ENCODE measurements at regions not wholly inside any gene's neighbourhood (a gene's known extent, or its start where the extent isn't known, plus 50 kb on each side); places are given as distances from the start of the nearest gene placed in this dataset.

DNA sequence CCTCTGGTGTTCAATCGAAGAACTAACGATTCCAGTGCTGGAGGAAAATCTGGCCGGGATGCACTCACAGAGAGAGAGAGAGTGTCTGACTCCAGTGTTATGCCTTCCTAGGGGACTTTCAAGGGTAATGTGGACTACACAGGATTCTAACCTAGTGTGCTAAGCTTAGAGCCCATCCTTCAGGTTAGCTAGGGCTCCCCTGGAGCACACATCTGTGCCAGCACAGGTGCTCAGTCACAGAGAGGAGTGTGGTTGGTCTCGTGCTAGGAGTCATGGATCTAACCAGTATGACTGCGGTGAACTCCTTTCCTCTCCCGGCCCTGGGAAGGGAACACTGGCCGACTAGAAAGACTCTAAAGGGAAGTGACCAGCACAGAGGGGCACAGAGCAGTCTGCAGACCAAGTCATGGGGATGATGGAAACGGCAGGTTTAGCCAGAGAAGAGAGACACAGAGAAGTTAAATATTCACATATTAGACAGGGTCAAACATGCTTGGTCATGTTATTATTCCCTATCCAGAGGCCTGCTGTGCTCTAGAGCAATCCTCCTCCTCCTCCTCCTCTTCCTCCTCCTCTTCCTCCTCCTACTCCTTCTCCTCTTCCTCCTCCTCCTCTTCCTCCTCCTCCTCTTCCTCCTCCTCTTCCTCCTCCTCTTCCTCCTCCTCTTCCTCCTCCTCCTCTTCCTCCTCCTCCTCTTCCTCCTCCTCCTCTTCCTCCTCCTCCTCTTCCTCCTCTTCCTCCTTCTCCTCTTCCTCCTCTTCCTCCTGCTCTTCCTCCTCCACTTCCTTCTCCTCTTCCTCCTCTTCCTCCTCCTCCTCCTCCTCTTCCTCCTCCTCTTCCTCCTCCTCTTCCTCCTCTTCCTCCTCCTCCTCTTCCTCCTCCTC, 280.3 kb downstream of the XXYLT1 start:
- TF ChIP-seq, protein P1, sequence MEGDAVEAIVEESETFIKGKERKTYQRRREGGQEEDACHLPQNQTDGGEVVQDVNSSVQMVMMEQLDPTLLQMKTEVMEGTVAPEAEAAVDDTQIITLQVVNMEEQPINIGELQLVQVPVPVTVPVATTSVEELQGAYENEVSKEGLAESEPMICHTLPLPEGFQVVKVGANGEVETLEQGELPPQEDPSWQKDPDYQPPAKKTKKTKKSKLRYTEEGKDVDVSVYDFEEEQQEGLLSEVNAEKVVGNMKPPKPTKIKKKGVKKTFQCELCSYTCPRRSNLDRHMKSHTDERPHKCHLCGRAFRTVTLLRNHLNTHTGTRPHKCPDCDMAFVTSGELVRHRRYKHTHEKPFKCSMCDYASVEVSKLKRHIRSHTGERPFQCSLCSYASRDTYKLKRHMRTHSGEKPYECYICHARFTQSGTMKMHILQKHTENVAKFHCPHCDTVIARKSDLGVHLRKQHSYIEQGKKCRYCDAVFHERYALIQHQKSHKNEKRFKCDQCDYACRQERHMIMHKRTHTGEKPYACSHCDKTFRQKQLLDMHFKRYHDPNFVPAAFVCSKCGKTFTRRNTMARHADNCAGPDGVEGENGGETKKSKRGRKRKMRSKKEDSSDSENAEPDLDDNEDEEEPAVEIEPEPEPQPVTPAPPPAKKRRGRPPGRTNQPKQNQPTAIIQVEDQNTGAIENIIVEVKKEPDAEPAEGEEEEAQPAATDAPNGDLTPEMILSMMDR (IDR thresholded peaks at IDR 0.05; ENCODE audit: extremely low read depth, low read depth, low read length), result no peak
- Histone ChIP-seq H3K4me1 (ENCODE audit: insufficient read depth, low read length) (no peaks in the 10 kb centered on the region), H4K20me1 (ENCODE audit: insufficient read depth, low read length) (no peaks in the 10 kb centered on the region), H2AFZ (ENCODE audit: low read length) (no peak overlapping the region), H3K9me3 (ENCODE audit: low read depth, low read length) (no peaks in the 10 kb centered on the region), H3K36me3 (ENCODE audit: insufficient read depth, low read length) (no peaks in the 10 kb centered on the region), H3K27ac (ENCODE audit: low read depth, low read length) (no peak overlapping the region), H3K4me2 (ENCODE audit: insufficient read depth, low read length) (no peak overlapping the region), H3K27me3 (ENCODE audit: insufficient read depth, low read length) (no peaks in the 10 kb centered on the region), H3K4me3 (ENCODE audit: insufficient read depth, low read length) (no peak overlapping the region), H3K79me2 (ENCODE audit: insufficient read depth, low read length) (no peaks in the 10 kb centered on the region)
- peak; percentile 62 for DNase-seq (ENCODE audit: insufficient read length, low spot score, missing footprints)

GRCh38 chr3:194991338-194991654, 279.7 kb downstream of the XXYLT1 start:
- no peak overlapping the region for H3K27ac ChIP-seq (ENCODE audit: low read depth, low read length)
- H3K36me3 ChIP-seq (ENCODE audit: insufficient read depth, low read length), result no peaks in the 10 kb centered on the region
- H3K4me2 ChIP-seq (ENCODE audit: insufficient read depth, low read length), result no peak overlapping the region
- H2AFZ ChIP-seq (ENCODE audit: low read length), result no peak overlapping the region
- no peaks in the 10 kb centered on the region for H3K27me3 ChIP-seq (ENCODE audit: insufficient read depth, low read length)
- no peaks in the 10 kb centered on the region for H3K79me2 ChIP-seq (ENCODE audit: insufficient read depth, low read length)
- no peaks in the 10 kb centered on the region for H4K20me1 ChIP-seq (ENCODE audit: insufficient read depth, low read length)
- no peaks in the 10 kb centered on the region for H3K9me3 ChIP-seq (ENCODE audit: low read depth, low read length)
- H3K4me3 ChIP-seq (ENCODE audit: insufficient read depth, low read length), result no peak overlapping the region
- no peak for DNase-seq (ENCODE audit: insufficient read length, low spot score, missing footprints)
- no peaks in the 10 kb centered on the region for H3K4me1 ChIP-seq (ENCODE audit: insufficient read depth, low read length)
- TF ChIP-seq, protein P1 (IDR thresholded peaks at IDR 0.05; ENCODE audit: extremely low read depth, low read depth, low read length), result no peak

DNA sequence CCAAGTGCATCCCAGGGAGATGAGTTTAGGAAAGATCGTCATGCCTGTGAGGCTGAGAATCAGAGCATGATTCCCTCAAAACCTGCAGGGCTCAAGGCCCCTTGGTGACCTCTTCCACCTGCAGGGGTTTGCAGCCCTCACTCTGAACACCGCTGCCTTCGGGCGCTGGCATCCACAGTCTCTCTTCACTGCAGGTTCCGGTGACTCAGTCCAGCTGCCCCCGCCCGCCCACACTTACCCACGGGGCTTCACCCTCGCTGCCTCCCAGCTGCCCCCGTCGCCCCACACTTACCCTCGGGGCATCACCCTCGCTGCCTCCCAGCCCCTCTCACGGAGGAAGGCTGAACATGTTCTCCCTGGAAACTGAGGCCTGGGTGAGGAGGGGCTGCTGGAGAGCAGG, 277.1 kb downstream of the XXYLT1 start:
- no peaks in the 10 kb centered on the region for H3K36me3 ChIP-seq (ENCODE audit: insufficient read depth, low read length)
- no peak overlapping the region for H3K4me3 ChIP-seq (ENCODE audit: insufficient read depth, low read length)
- TF ChIP-seq, protein P1 (IDR thresholded peaks at IDR 0.05; ENCODE audit: extremely low read depth, low read depth, low read length), result no peak
- no peaks in the 10 kb centered on the region for H4K20me1 ChIP-seq (ENCODE audit: insufficient read depth, low read length)
- H3K4me1 ChIP-seq (ENCODE audit: insufficient read depth, low read length), result no peaks in the 10 kb centered on the region
- no peaks in the 10 kb centered on the region for H3K79me2 ChIP-seq (ENCODE audit: insufficient read depth, low read length)
- H3K27me3 ChIP-seq (ENCODE audit: insufficient read depth, low read length), result peaks cover 4% of the 10 kb centered on the region
- no peaks in the 10 kb centered on the region for H3K9me3 ChIP-seq (ENCODE audit: low read depth, low read length)
- DNase-seq (ENCODE audit: insufficient read length, low spot score, missing footprints), result no peak
- no peak overlapping the region for H3K4me2 ChIP-seq (ENCODE audit: insufficient read depth, low read length)
- H2AFZ ChIP-seq (ENCODE audit: low read length), result no peak overlapping the region
- H3K27ac ChIP-seq (ENCODE audit: low read depth, low read length), result no peak overlapping the region

DNA sequence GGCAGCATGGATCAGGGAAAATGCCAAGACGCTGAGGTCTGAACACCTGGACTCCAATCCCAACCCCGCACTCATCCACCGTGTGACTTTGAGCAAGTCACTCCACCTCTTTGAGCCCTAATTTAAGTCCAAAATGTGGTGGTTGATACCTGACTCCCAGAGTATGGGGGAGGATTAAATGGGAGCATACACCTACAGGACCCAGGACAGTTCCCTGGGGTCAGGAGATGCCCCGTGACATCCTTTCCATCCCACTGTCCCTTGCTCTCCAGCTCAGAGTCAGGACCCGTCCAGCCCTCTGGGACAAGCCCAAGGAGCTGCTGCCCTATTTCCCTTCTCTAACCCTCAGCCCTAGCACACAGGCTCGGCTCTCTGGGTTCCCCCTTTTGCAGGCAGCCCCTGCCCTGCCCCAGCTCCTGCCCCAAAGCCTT, 276.4 kb downstream of the XXYLT1 start:
- Histone ChIP-seq H3K79me2 (ENCODE audit: insufficient read depth, low read length) (no peaks in the 10 kb centered on the region), H3K9me3 (ENCODE audit: low read depth, low read length) (no peaks in the 10 kb centered on the region), H2AFZ (ENCODE audit: low read length) (no peak overlapping the region), H3K4me1 (ENCODE audit: insufficient read depth, low read length) (no peaks in the 10 kb centered on the region), H3K4me2 (ENCODE audit: insufficient read depth, low read length) (no peak overlapping the region), H3K36me3 (ENCODE audit: insufficient read depth, low read length) (no peaks in the 10 kb centered on the region), H4K20me1 (ENCODE audit: insufficient read depth, low read length) (no peaks in the 10 kb centered on the region), H3K27ac (ENCODE audit: low read depth, low read length) (no peak overlapping the region), H3K4me3 (ENCODE audit: insufficient read depth, low read length) (no peak overlapping the region), H3K27me3 (ENCODE audit: insufficient read depth, low read length) (peaks cover 4% of the 10 kb centered on the region)
- no peak for DNase-seq (ENCODE audit: insufficient read length, low spot score, missing footprints)
- TF ChIP-seq, protein P1 (IDR thresholded peaks at IDR 0.05; ENCODE audit: extremely low read depth, low read depth, low read length), result no peak
